Left forelimb (tissue), 1 donor: ENCODE measurements at regions not wholly inside any gene's neighbourhood (a gene's known extent, or its start where the extent isn't known, plus 50 kb on each side); places are given as distances from the start of the nearest gene placed in this dataset.

Source experiments
- DNase-seq: peaks from one replicate; pipeline ENCODE4 v3.0.0-alpha.2; 2018; ENCODE audit warnings: low spot score

GRCh38 chr17:70654706-70655105, 485.4 kb downstream of the KCNJ2 start:
- no peak for DNase-seq

DNA sequence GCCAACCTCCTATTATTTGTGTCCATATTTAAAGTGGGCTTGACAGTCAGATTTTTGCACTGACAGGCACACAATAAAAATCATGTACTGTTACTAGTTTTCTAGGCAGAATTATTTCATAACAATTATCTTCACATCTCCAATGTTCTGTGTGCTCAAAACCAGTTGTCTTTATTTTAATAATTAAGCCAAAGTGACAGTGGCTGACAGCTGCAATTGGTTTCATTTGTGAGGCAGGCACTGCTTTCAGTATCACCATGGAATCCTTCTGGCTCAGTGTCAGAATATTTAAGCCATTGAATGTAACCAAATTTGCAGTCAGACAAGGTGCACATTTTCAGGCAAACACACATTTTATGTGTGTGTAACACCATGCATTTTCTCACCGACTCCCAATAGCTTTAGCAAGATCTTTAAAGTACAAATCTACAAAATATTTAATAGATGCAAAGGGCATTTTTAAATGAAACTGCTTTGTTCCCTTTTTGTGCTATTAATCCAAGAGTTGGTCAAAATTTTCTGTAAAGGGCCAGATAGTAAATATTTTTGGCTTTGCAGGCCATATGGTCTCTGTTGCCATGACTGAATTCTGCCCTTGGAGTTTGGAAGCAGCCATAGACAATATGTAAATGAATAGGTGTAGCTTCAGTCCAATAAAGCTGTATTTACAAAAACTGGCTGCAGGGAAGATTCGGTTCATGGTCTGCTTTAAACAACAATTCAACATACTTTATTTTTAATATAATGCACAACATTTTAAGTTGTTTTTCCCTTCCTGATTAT, 486.0 kb downstream of the KCNJ2 start:
- DNase-seq = no peak

GRCh38 chr17:70658317-70658716, 489.0 kb downstream of the KCNJ2 start:
- DNase-seq = no peak

GRCh38 chr17:70658840-70659239, 489.5 kb downstream of the KCNJ2 start:
- no peak for DNase-seq

GRCh38 chr17:70661342-70662222, 492.2 kb downstream of the KCNJ2 start:
- DNase-seq = no peak

DNA sequence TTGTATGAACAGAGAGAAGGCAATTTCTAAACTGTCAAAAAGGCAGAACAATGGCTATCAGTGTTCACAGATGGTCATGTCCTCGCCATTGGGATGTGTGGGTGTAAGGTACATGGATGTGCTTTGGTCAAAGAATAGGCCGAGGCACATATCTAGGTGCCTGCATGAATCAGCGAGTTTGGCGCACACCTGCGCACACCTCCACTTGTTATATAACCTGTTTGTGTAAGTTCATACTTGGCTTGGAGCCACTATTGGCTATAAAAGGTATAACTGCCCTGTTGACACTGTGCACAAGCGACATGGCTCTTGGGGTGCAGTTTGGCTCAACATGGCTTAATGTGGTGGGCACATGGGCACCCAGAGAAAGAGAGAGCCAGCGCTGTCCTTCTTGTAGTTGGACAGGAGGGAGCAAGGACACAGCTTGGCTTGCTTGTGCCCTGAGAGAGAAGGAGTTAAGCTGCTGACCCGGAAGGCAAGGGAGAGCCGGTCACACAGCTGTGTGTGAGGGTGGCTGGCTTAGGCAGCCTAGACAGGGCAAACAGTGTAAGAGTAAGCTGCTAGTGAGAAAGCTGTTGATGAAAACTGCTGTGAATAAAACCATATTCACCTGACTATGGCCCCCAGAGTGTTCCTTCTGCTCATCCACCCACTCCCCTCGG, 499.1 kb downstream of the KCNJ2 start:
- DNase-seq = no peak

GRCh38 chr17:70668938-70669778, 499.8 kb downstream of the KCNJ2 start:
- DNase-seq = no peak

- no peak for DNase-seq
These were observed 504.7 kb downstream of the KCNJ2 start for GRCh38 chr17:70674061-70674460.

GRCh38 chr17:70675070-70675590, 505.8 kb downstream of the KCNJ2 start:
- DNase-seq = no peak

DNA sequence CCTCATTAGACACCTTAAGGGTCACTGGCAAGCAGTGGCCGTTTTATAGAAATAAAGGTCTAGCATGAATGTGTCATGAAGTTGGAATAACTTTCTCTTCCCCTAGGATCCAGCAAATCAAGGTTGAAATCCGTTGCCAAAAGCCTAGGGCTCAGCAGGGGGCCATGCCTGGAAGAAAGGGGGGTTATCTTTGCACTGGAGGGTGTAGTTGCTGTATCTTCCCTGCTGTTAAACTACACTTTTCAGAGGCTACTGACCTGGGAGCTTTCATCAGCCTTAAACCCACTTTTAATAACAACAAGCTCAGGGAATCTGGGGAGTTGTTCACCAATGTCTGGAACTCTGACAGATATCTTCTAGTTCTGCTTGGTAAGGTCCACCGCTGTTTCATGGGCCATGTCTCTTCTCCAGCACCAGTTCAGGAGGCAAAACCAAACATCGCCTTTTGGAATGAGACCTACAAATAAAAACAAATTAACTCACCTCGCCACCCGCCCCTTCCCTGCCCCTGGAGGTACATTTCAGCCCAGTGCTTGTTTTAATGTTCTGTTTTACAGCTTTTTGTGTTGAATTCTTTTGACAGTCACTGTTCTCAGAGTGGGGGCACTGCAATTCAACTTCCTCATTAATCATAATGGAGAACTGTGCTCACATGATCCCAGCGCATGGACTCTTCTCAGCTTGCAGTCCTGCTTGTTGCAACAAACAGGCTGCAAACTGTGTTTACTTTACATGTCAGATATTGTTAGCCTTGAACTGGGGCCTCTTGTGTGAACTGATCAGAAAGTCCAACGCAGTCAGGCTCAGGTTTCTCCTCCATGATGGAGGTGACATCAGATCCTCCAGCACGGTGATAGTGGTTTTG, 508.7 kb downstream of the KCNJ2 start:
- no peak for DNase-seq

DNA sequence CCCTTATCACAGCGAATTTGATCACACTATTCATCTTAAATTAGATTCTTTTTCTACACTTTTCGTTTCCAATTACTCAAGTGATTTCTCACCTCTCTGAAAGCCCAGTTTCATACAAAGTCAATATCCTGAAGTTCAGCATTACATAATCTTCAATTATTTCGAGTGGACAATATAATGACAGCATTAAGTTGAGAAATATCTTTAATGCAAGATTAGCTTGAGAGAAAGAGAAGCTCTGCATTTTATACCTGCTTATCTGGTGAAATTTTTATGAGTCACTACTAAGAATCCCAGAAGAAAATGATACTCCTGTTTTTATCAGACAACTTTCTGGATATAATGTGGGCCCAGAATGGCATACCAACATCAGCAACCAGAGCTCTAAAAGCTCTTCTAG, 509.6 kb downstream of the KCNJ2 start:
- DNase-seq = no peak

GRCh38 chr17:70683936-70684335, 514.6 kb downstream of the KCNJ2 start:
- DNase-seq = no peak

GRCh38 chr17:70687421-70687820, 518.1 kb downstream of the KCNJ2 start:
- no peak for DNase-seq

DNA sequence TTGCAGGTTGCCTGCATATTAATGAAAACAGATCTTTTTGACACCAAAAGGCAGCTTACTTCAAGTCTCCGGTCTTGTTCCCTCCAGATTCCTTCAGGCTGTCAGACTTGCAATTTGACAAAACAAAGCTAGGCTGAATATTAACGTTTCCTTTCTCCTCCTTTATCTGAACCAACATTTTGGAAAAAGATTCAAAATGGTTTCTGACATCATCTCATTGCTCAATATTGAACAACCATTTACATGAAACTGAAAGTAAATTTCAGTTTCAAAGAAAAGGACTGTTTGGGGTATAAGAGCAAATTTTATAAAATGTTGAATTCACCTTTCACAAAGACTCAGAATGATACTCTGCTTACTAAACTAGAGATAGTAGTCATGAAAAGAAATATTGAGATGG, 521.8 kb downstream of the KCNJ2 start:
- no peak for DNase-seq

GRCh38 chr17:70699408-70699807, 530.1 kb downstream of the KCNJ2 start:
- no peak for DNase-seq

DNA sequence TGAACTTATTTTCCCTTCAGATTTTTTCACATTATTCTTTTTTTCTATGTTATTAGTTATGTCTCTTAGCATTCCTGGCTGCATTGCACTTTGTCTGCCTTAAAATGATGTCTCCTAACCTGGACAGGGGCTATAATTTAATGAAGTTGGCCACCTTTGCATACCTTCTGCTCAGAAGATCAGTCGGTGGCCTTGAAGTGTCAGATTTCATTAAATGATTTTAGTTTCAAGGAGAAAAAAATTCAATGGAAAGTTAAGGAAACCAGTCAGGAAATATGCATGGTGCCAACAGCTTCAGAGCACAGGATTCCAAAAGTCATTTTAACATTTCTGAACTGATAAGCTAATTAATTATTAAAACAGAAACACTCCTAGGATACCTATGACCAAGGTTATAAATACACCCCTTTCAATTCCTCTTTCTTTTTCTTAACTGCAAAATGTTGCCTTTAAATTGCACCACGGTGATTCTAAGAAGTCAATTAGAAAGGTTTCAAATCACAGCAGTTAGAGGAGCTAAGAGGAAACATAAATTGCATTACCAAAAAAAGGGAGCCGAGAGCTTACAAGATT, 533.4 kb downstream of the KCNJ2 start:
- DNase-seq = no peak

DNA sequence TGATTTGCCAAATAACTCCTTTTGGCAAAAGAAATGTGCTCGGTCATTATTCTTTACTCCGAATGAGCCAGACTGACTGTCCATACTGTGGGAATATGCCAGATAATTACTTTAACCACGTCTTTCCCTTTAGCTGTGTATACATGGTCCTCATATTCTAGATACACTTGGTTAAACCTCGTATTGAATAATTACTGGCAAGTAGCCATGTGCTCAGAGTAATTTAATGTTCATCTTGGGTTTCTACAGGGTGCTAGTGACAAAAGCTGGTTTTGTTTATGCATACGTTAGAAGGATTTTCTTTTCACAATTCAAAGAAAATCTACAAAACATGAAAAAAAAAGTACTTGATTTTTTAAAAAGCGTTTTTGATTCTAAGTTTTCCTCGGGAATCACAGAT, 540.3 kb downstream of the KCNJ2 start:
- DNase-seq = no peak

- no peak for DNase-seq
These were observed 544.4 kb downstream of the KCNJ2 start for GRCh38 chr17:70713694-70714093.

DNA sequence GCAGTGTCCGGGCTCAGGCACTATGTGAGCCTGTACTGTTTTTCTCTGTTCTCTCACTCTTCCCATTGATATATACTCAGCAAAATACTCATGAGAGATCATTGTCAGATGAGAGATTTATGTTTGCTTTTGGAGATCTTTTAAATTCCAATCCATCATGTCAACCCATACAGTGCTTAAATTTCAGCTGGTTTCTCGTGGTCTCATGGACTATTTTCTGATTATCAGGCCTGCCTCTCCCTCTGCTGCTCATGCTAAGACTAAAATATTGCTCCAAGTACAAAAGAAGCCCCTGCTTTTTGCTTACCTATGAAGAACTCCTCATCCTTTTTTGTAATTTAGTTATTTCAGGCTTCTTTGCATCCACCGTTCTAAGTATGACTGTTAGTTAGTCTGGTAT, 547.2 kb downstream of the KCNJ2 start:
- DNase-seq = no peak

- DNase-seq = no peak
These were observed 547.7 kb downstream of the KCNJ2 start for GRCh38 chr17:70717042-70717441.
